COR-L47 (cell line): ENCODE measurements at regions not wholly inside any gene's neighbourhood (a gene's known extent, or its start where the extent isn't known, plus 50 kb on each side); places are given as distances from the start of the nearest gene placed in this dataset.

Experiments
- DNase-seq: peaks from one replicate; lab custom pipeline; 2025; lab: John Stamatoyannopoulos, UW

- no peak for DNase-seq
These were observed 252.1 kb downstream of the TMX3 start for GRCh38 chr18:68462766-68463165.

GRCh38 chr18:68462148-68462547 lies 252.8 kb downstream of the TMX3 start:
- no peak for DNase-seq

- no peak for DNase-seq
These were observed 253.4 kb downstream of the TMX3 start for GRCh38 chr18:68461481-68462018.

- no peak for DNase-seq
These were observed 254.9 kb downstream of the TMX3 start for GRCh38 chr18:68459968-68460367.

- no peak for DNase-seq
These were observed 257.9 kb downstream of the TMX3 start for GRCh38 chr18:68456985-68457384.

- no peak for DNase-seq
These were observed 259.7 kb downstream of the TMX3 start for GRCh38 chr18:68455229-68455603.

- DNase-seq, result no peak
These were observed 260.2 kb downstream of the TMX3 start for GRCh38 chr18:68454511-68455228.

- DNase-seq, result no peak
These were observed 265.6 kb downstream of the TMX3 start for GRCh38 chr18:68449292-68449691.

- no peak for DNase-seq
These were observed 266.2 kb downstream of the TMX3 start for GRCh38 chr18:68448736-68449135.

GRCh38 chr18:68447286-68447685 lies 267.6 kb downstream of the TMX3 start:
- DNase-seq, result no peak

GRCh38 chr18:68445668-68446426 lies 269.1 kb downstream of the TMX3 start:
- no peak for DNase-seq

GRCh38 chr18:68445136-68445535 lies 269.8 kb downstream of the TMX3 start:
- DNase-seq, result no peak

- DNase-seq, result no peak
These were observed 273.7 kb downstream of the TMX3 start for GRCh38 chr18:68441241-68441640.

- no peak for DNase-seq
These were observed 274.5 kb downstream of the TMX3 start for GRCh38 chr18:68440433-68440832.

- no peak for DNase-seq
These were observed 275.3 kb downstream of the TMX3 start for GRCh38 chr18:68439642-68440041.

- DNase-seq, result no peak
These were observed 275.9 kb downstream of the TMX3 start for GRCh38 chr18:68438983-68439382.

GRCh38 chr18:68438536-68438935 lies 276.4 kb downstream of the TMX3 start:
- no peak for DNase-seq

- DNase-seq, result no peak
These were observed 278.4 kb downstream of the TMX3 start for GRCh38 chr18:68436485-68436884.

GRCh38 chr18:68435581-68435980 lies 279.3 kb downstream of the TMX3 start:
- DNase-seq, result no peak

GRCh38 chr18:68431922-68432198 lies 283.0 kb downstream of the TMX3 start:
- no peak for DNase-seq

- DNase-seq, result no peak
These were observed 283.6 kb downstream of the TMX3 start for GRCh38 chr18:68431111-68431921.

- no peak for DNase-seq
These were observed 285.1 kb downstream of the TMX3 start for GRCh38 chr18:68429841-68430240.

GRCh38 chr18:68429111-68429510 lies 285.8 kb downstream of the TMX3 start:
- no peak for DNase-seq
